Chondrocyte (in vitro differentiated cells): ENCODE measurements at regions not wholly inside any gene's neighbourhood (a gene's known extent, or its start where the extent isn't known, plus 50 kb on each side); places are given as distances from the start of the nearest gene placed in this dataset.

Experiments
- DNase-seq: peaks from one replicate; pipeline ENCODE4 v3.0.0; 2021; ENCODE audit warnings: mixed read lengths, low spot score
- H3K27ac Mint-ChIP-seq: one replicate; pipeline ENCODE4 v1.8.0; 2021; ENCODE audit warnings: mild to moderate bottlenecking, moderate library complexity, mixed read lengths; ENCODE audit not compliant: unreplicated experiment
- H3K27me3 Mint-ChIP-seq: 2 replicates; pipeline ENCODE4 v1.8.0; 2021; ENCODE audit warnings: low read depth, mixed read lengths
- H3K36me3 Mint-ChIP-seq: 2 replicates; pipeline ENCODE4 v1.8.0; 2021; ENCODE audit warnings: low read depth, mixed read lengths
- H3K4me1 Mint-ChIP-seq: 2 replicates; pipeline ENCODE4 v1.8.0; 2021; ENCODE audit warnings: low read depth, mild to moderate bottlenecking, mixed read lengths
- H3K4me3 Mint-ChIP-seq: one replicate; pipeline ENCODE4 v1.8.0; 2021; ENCODE audit warnings: mild to moderate bottlenecking, moderate library complexity, mixed read lengths; ENCODE audit not compliant: unreplicated experiment
- H3K9me3 Mint-ChIP-seq: 2 replicates; pipeline ENCODE4 v1.8.0; 2021; ENCODE audit warnings: low read depth, mixed read lengths
- TF ChIP-seq, protein P1 (sequence below): fragments of 200-600 bp; sonication (generic); IDR thresholded peaks from 2 replicates; pipeline ENCODE4 v1.5.0; 2021; ENCODE audit warnings: antibody characterized with exemption, mild to moderate bottlenecking, moderate library complexity

DNA sequence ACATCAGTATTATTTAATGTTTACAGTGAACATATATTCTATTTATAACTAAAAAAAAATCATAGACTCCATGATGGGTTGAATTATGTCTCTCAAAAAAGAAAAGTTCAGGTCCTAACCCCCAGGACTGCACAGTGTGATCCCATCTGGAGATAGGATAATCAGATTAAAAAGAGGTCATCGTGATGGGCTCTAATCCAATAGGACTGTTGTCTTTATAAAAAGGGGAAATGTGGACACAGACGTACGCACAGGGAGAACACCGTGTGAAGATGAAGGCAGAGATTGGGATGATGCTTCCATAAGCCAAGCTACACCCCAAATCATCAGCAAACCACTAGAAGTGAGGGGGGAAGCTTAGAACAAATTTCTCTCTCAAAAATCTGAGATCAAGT is 221.4 kb downstream of the SNX18 start:
- Mint-ChIP-seq H3K9me3 (no peaks in the 10 kb centered on the region), H3K27ac (no peak overlapping the region), H3K27me3 (no peaks in the 10 kb centered on the region), H3K36me3 (no peaks in the 10 kb centered on the region), H3K4me3 (no peak overlapping the region), H3K4me1 (peaks cover 19% of the 10 kb centered on the region)
- TF ChIP-seq, protein P1, sequence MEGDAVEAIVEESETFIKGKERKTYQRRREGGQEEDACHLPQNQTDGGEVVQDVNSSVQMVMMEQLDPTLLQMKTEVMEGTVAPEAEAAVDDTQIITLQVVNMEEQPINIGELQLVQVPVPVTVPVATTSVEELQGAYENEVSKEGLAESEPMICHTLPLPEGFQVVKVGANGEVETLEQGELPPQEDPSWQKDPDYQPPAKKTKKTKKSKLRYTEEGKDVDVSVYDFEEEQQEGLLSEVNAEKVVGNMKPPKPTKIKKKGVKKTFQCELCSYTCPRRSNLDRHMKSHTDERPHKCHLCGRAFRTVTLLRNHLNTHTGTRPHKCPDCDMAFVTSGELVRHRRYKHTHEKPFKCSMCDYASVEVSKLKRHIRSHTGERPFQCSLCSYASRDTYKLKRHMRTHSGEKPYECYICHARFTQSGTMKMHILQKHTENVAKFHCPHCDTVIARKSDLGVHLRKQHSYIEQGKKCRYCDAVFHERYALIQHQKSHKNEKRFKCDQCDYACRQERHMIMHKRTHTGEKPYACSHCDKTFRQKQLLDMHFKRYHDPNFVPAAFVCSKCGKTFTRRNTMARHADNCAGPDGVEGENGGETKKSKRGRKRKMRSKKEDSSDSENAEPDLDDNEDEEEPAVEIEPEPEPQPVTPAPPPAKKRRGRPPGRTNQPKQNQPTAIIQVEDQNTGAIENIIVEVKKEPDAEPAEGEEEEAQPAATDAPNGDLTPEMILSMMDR, result no peak
- no peak for DNase-seq

DNA sequence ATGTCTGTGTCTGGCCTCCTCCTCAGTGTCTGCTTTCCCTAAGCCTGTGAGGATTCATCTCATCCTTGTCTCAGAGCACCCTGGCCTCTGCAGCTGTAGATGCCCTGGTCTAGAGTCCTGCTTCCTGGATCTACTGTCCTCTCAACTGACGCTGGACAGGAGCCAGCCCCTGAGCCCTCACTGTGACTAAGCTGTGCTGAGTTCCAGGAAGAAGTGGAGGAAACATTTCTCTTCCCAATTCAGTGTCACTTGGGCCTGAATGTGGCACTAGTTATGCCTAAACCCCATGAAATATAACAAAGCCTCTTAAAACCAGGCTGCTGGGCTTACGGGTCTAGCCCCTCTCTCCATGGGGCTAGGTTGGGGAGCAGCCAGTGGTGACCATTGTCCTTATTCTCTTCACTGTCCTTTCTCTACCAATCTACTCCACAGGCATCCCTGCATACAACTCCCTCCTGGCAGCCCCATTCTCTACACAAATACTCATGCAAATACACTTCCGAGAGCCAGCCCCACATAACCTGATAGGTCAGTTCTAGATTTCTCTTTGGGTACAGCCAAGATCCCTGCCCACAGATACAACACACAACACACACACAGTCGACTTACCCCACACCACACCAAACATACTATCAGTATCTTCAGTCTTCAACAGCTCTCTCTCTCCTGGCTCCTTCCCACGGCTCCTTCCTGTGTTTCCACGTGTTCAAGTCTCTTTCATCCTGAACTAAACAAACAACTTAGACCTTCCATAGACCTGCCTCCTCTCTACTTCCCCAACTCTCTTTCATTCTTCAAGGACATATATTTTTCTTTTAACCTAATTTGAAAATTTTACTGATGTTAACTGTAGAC is 220.8 kb downstream of the SNX18 start:
- TF ChIP-seq, protein P1, result no peak
- no peak overlapping the region for H3K4me3 Mint-ChIP-seq
- DNase-seq, result no peak
- H3K4me1 Mint-ChIP-seq, result peaks cover 12% of the 10 kb centered on the region
- no peak overlapping the region for H3K27ac Mint-ChIP-seq
- no peaks in the 10 kb centered on the region for H3K36me3 Mint-ChIP-seq
- no peaks in the 10 kb centered on the region for H3K9me3 Mint-ChIP-seq
- no peaks in the 10 kb centered on the region for H3K27me3 Mint-ChIP-seq

DNA sequence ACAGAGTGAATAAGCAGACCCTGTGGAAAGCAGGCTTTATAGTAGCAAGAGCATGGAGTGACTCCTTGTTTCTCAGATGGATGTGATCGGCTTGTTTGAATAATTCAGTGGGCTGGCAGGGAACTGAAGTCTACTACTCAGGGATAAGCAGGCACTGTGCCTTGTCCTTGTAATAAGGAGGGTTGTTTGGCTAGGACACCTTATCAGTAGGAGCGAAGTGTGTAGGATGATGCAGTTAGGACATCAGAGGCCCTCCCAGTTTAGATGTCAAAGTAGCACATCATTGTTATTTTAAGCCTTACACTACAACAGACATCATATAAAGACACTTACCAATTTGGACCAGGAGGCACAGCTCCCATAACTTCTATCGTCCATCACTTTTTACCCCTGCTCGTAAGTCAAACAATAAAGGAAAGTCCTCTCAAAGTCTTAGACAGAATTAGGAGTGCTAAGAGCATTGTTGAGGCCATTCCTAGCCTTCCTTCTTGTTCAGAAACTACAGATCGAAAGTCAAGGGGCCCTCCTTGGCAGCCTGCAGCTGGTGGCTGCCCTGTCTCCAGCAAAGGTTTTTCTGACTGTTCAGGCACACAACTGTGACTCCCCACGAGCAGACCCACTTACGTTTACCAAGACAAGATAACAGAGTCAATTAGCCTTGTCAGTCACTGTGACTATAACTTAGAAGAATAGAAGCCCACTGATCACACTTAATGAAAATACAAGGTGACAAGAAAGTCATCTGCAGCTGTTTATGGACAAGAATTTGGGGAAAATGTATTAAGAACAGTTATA is 218.6 kb downstream of the SNX18 start:
- no peak overlapping the region for H3K27ac Mint-ChIP-seq
- no peaks in the 10 kb centered on the region for H3K27me3 Mint-ChIP-seq
- DNase-seq, result no peak
- TF ChIP-seq, protein P1, result no peak
- no peak overlapping the region for H3K4me3 Mint-ChIP-seq
- H3K9me3 Mint-ChIP-seq, result no peaks in the 10 kb centered on the region
- peaks cover 5% of the 10 kb centered on the region for H3K4me1 Mint-ChIP-seq
- H3K36me3 Mint-ChIP-seq, result no peaks in the 10 kb centered on the region

DNA sequence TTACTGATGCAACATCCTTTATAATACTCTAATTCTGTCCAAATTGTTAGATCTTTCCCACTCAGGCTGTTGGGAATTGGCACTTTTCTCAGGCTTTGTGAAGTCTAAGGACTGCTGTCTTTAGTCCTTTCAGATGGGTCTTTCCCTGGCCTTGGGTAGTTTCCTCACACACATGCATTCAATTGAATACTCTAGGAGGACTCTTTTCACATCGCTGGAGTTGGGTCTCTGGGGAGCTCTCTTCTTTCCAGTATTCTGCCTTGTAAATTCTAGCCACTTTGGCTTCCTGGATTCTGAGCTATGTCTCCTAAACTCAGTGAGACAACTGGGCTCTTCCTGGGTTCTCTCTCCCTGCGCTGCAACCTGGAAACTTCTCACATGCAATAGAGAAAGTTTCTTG is 215.5 kb downstream of the SNX18 start:
- Mint-ChIP-seq H3K9me3 (no peaks in the 10 kb centered on the region), H3K36me3 (no peaks in the 10 kb centered on the region), H3K27me3 (no peaks in the 10 kb centered on the region), H3K4me3 (no peak overlapping the region), H3K4me1 (peaks cover 4% of the 10 kb centered on the region), H3K27ac (no peak overlapping the region)
- DNase-seq, result no peak
- TF ChIP-seq, protein P1, result no peak

GRCh38 chr5:54732108-54732507 is 214.5 kb downstream of the SNX18 start:
- TF ChIP-seq, protein P1, result no peak
- no peaks in the 10 kb centered on the region for H3K9me3 Mint-ChIP-seq
- H3K4me1 Mint-ChIP-seq, result peaks cover 9% of the 10 kb centered on the region
- no peak overlapping the region for H3K27ac Mint-ChIP-seq
- DNase-seq, result no peak
- H3K4me3 Mint-ChIP-seq, result no peak overlapping the region
- H3K27me3 Mint-ChIP-seq, result no peaks in the 10 kb centered on the region
- no peaks in the 10 kb centered on the region for H3K36me3 Mint-ChIP-seq
